ENCODE measurements at regions not wholly inside any gene's neighbourhood (a gene's known extent, or its start where the extent isn't known, plus 50 kb on each side); places are given as distances from the start of the nearest gene placed in this dataset.

- TF ChIP-seq CTCF (conservative IDR thresholded peaks at IDR 0.05; ENCODE audit: low read length) (no peak), EZH2phosphoT487 (IDR thresholded peaks at IDR 0.05; ENCODE audit: borderline replicate concordance, low read depth, low read length) (no peak)
Observed at GRCh38 chr12:97637770-97638169, 175.2 kb downstream of the RMST start.
